NCI-H526 treated with DMSO at 0.1 percent for 48 hours (cell line): ENCODE measurements at regions not wholly inside any gene's neighbourhood (a gene's known extent, or its start where the extent isn't known, plus 50 kb on each side); places are given as distances from the start of the nearest gene placed in this dataset.

Source experiments
- DNase-seq: peaks from one replicate; lab custom pipeline; 2025; lab: John Stamatoyannopoulos, UW

GRCh38 chr5:111582451-111582850 lies 70.1 kb upstream of the STARD4 start:
- DNase-seq, result no peak

- DNase-seq, result no peak
These were observed 68.6 kb upstream of the STARD4 start for GRCh38 chr5:111580956-111581355.

GRCh38 chr5:111574311-111574710 lies 62.0 kb upstream of the STARD4 start:
- DNase-seq, result no peak

GRCh38 chr5:111572561-111572960 lies 60.2 kb upstream of the STARD4 start:
- no peak for DNase-seq

GRCh38 chr5:111563031-111563822 lies 50.9 kb upstream of the STARD4 start:
- DNase-seq, result no peak

- DNase-seq, result no peak
These were observed 50.2 kb upstream of the STARD4 start for GRCh38 chr5:111562561-111562960.
